HG03521 (cell line): ENCODE measurements at regions not wholly inside any gene's neighbourhood (a gene's known extent, or its start where the extent isn't known, plus 50 kb on each side); places are given as distances from the start of the nearest gene placed in this dataset.

Experiments
- ATAC-seq: cut with Tn5 transposase; IDR thresholded peaks from one replicate; pipeline ENCODE4 v1.9.1; 2021; ENCODE audit warnings: mild to moderate bottlenecking, moderate library complexity; ENCODE audit not compliant: unreplicated experiment

- ATAC-seq = no peak
Observed at GRCh38 chr4:137213372-137214173, 318.7 kb downstream of the PCDH18 start.

GRCh38 chr4:137212601-137213000 lies 319.7 kb downstream of the PCDH18 start:
- no peak for ATAC-seq

GRCh38 chr4:137209240-137209639 lies 323.1 kb downstream of the PCDH18 start:
- ATAC-seq = no peak

- no peak for ATAC-seq
Observed at GRCh38 chr4:137206781-137207180, 325.5 kb downstream of the PCDH18 start.

DNA sequence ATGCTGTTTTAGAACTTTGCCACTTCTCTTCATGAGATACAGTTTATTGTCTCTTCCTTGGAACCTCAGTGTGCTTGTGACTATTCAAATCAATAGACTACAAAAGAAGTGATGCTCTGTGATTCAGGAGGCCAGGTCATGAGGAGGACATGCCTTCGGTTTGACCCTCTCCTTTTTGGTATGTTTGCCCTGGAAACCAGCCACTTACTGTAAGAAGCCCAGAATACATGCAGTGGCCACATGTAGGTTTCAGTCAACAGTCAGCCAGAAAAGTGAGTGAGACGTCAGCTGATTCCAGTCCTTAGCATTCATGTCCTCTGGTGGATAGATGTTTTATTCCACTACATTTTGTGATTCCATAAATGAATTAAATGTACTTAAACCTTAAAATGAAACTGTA lies 328.7 kb downstream of the PCDH18 start:
- no peak for ATAC-seq

DNA sequence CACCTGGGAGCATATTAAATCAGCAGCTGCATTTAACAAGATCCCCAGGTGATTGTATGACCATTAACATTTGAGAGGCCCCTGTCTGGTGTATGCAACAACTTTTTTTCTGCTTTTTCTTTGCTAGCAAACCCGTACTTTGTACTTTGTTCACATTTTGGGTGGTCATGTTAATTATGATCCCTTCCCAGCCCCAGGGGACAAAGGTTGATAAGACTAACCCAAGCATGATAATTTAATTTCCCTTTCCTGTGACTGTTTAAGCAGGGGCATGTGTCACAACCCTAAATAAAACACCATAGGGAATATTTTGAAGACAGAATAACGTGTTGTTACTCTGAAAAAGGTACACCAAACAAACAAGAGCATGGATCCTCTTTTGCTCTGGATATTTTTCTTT lies 332.0 kb downstream of the PCDH18 start:
- no peak for ATAC-seq

- ATAC-seq = no peak
Observed at GRCh38 chr4:137198791-137199190, 333.5 kb downstream of the PCDH18 start.

GRCh38 chr4:137194670-137195069 lies 337.6 kb downstream of the PCDH18 start:
- no peak for ATAC-seq

DNA sequence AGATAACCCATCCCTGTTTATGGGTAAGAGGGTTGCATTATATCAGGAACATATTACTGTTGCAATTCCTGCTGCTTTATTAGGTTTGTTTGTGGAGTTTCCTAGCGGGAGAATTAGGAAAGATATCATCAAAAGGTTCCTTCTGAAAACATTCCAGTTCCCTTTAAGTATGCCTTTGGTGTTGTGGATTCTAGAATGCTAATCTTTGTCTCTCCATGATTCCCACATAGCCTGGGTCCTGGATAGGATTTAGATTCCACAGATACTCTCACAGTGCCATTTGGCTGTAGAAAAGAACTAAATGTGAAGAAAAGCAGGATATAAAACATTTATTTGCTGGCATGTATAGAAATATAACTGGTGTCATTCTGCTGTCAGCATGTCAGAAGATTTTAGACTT lies 338.7 kb downstream of the PCDH18 start:
- ATAC-seq = no peak

DNA sequence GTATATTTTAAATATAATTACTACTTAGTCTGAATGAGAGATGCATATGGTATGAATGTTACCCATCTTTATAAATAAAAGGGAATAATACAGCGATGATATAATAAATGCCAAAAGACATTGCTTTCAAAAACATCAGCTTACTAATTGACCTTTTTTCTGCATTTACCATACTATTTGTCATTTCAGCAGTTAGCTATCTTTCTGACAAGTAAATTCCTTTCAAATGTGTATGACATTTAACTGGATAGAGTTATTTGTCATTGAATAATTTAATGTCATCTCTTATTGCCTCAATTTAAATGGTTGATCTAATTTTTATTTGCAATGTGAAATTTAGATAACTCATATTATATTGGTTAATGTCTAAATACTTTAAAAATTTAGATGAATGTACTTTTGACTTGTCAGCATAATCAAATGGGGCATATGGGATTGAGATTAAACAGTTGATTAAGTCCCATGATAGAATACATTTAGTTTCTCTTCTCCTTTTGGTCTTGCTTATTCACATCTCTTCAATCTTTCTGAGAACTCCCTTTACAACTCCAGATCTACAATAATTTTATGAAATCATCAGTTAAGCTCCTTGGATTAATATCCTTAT lies 350.9 kb downstream of the PCDH18 start:
- ATAC-seq = no peak

DNA sequence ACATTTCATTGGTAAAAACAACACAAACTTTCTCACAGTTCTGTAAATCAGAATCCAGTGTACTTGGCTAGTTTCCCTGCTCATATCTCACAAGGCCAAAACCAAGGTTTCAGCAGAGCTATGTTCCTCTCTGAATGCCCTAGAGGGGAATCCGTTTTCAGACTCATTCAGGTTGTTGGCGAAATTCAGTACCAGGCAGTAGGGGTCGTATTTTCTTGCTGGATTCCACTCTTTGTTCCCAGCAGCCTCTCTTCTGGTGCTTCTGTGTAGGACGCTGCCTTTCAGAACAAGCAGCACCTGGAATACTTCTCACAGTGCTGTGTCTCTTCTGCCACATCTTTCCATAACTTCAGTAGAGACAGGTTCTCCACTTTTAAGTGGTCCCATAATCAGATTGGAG lies 351.9 kb downstream of the PCDH18 start:
- no peak for ATAC-seq

- no peak for ATAC-seq
Observed at GRCh38 chr4:137156807-137157206, 375.5 kb downstream of the PCDH18 start.

GRCh38 chr4:137156054-137156453 lies 376.2 kb downstream of the PCDH18 start:
- no peak for ATAC-seq

GRCh38 chr4:137131201-137131600 lies 401.1 kb downstream of the PCDH18 start:
- no peak for ATAC-seq

- ATAC-seq = no peak
Observed at GRCh38 chr4:137129845-137130244, 402.4 kb downstream of the PCDH18 start.

DNA sequence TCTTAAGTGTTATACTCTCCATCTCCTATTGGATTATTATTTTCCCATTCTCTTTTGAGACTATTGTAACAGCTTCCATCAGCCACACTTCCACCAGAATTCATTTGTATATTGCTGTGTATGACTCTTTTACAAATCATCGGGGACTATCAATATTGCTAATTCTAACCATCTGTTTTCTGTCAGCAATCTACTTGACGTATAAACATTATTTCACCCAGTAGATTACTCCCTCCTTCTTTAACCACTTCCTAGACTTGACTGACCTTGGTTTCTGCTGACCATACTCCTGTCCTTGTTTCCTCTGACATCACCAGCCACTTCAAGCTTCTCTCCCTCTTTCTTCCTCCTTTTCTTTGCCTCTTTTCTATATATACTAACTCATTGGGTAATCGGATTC lies 402.9 kb downstream of the PCDH18 start:
- no peak for ATAC-seq

DNA sequence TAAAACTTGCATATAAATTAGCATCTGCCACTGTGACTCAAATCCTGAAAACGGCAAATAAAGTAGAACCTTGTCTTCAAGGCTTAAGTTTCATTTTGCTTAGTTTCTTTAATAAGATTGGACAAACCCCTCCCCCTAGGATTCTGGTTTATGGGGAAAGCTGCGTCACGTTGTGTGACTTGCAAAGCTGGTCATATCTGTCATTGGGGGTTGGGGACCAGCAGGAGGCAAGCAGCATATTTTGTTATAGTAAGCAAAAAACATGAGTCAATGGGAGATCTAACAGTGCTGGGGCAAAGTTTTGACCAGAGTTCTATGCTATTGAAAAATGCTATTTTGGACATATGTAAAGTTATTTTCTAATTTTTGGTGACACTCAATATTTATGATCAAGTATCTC lies 407.3 kb downstream of the PCDH18 start:
- ATAC-seq = no peak

GRCh38 chr4:137124278-137124932 lies 407.9 kb downstream of the PCDH18 start:
- peak; percentile 88 for ATAC-seq

DNA sequence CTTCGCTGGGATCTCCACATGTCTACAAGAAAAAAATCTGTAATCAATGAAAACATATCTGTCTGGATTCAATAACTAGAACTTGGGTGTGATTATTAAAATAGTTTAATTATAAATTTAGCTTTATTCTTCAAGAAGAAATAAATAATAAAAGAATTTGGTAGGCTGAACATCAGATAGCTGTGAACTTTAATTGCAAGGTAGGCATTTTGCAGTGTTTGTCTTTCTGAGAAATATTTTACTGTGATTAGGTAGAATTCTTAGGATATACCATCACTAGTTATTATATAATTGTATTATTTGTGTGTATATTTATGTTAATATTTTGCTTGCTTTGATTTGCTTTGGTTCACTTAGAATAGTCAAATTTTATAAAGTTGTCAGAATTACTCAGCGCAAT lies 409.4 kb downstream of the PCDH18 start:
- ATAC-seq = no peak

DNA sequence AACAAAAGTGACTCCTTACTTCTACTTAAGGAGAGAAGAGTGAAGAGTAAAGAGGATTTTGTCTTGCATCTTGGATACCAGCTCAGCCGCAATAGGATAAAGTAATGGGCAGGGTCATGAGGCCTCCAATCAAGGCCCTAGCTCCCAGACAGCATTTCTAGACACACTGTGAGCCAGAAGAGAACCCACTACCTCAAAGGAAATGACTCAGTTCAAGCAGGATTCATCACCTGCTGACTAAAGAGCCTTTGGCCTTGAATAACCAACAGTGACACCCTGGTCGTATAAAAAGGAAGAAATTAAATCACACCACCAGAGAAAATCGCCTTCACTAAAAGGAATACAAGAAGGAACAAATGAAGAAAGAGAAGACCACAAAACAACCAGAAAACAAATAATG lies 416.1 kb downstream of the PCDH18 start:
- no peak for ATAC-seq

DNA sequence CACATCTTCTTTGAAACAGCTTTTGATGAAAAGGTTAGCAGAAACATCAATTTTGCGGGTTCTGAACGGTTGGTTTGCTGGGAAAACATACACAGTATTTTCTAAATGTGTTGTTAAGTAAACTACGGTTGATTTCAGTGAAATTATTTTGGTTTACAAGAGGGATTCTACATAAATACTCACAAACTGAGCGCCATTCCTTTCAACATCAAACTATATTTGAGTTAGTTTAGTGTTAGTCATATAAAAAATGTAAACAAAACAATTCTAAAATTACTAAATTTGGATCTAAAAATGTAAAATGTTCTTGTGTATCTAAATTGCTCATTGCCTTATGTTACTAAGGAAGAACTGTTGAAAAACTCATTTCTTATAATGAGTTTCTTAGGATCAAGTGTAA lies 425.6 kb downstream of the PCDH18 start:
- ATAC-seq = no peak

- no peak for ATAC-seq
Observed at GRCh38 chr4:137106287-137106686, 426.0 kb downstream of the PCDH18 start.
